Left cardiac atrium (tissue), 4 donors: ENCODE measurements at regions not wholly inside any gene's neighbourhood (a gene's known extent, or its start where the extent isn't known, plus 50 kb on each side); places are given as distances from the start of the nearest gene placed in this dataset.

Experiments
- ATAC-seq, 2 donors: fragments of 200-7000 bp; cut with Tn5 transposase; one replicate each; pipeline ENCODE4 v1.9.1; 2020; ENCODE audit warnings: mild to moderate bottlenecking in 2 of 2, moderate library complexity in 2 of 2
- DNase-seq: peaks from one replicate; pipeline ENCODE4 v3.0.0-alpha.2; 2020
- intact Hi-C, 2 donors: fragments of 100-400 bp; cut with DNase I; formaldehyde crosslinking; loops; one replicate each; pipeline versions ENCODE4 v1.14.1 to v1.15.1; 2022 to 2023
- donor health status: DM: no; HTN: yes; CAD: no.
- donor health status: DM: no; HTN: yes; CAD: no; lungs with severe emphysema.
- donor health status: DM: yes; HTN: yes; CAD: no.
- donor health status: Dilated cardiomyopathy.

GRCh38 chr3:152615681-152616080 is 219.2 kb upstream of the P2RY1 start:
- intact Hi-C loops: no loop called here
- no peak for ATAC-seq

GRCh38 chr3:152617609-152618008 is 217.3 kb upstream of the P2RY1 start:
- no peak for DNase-seq
- intact Hi-C loops: no loop called here
- ATAC-seq: no peak

More at GRCh38 chr3:152615681-152616080, 219.2 kb upstream of the P2RY1 start:
- DNase-seq: no peak

- no peak for DNase-seq
- intact Hi-C loops: no loop called here
- no peak for ATAC-seq
Measured at GRCh38 chr3:152618529-152618928, 216.4 kb upstream of the P2RY1 start.

GRCh38 chr3:152619691-152620090 is 215.2 kb upstream of the P2RY1 start:
- DNase-seq (no peak), ATAC-seq (no peak)
- intact Hi-C loops: no loop called here

- intact Hi-C loops: no loop called here
- DNase-seq (no peak), ATAC-seq (peak in 1 of 2 donors; percentile 37)
Measured at GRCh38 chr3:152620395-152620794, 214.5 kb upstream of the P2RY1 start.

GRCh38 chr3:152621006-152621868 is 213.7 kb upstream of the P2RY1 start:
- ATAC-seq: peak in 1 of 2 donors; percentile 91
- intact Hi-C loops: no loop called here

GRCh38 chr3:152621967-152622810 is 212.7 kb upstream of the P2RY1 start:
- intact Hi-C loops: no loop called here
- ATAC-seq: no peak
- no peak for DNase-seq

More at GRCh38 chr3:152621006-152621868, 213.7 kb upstream of the P2RY1 start:
- no peak for DNase-seq

- intact Hi-C loops: no loop called here
- DNase-seq (no peak), ATAC-seq (no peak)
Measured at GRCh38 chr3:152622811-152623167, 212.1 kb upstream of the P2RY1 start.

- no peak for DNase-seq
Measured at GRCh38 chr3:152623286-152623911, 211.5 kb upstream of the P2RY1 start.

GRCh38 chr3:152626226-152626625 is 208.7 kb upstream of the P2RY1 start:
- ATAC-seq (no peak), DNase-seq (no peak)
- intact Hi-C loops: no loop called here

More at GRCh38 chr3:152623286-152623911, 211.5 kb upstream of the P2RY1 start:
- intact Hi-C loops: no loop called here
- ATAC-seq: peak in 1 of 2 donors; percentile 20

- DNase-seq (no peak), ATAC-seq (no peak)
- intact Hi-C loops: no loop called here
Measured at GRCh38 chr3:152628496-152628895, 206.4 kb upstream of the P2RY1 start.

GRCh38 chr3:152629363-152630122 is 205.4 kb upstream of the P2RY1 start:
- no peak for ATAC-seq
- intact Hi-C loops: no loop called here
- no peak for DNase-seq

- ATAC-seq (no peak), DNase-seq (no peak)
- intact Hi-C loops: no loop called here
Measured at GRCh38 chr3:152635389-152635788, 199.5 kb upstream of the P2RY1 start.

GRCh38 chr3:152636651-152637050 is 198.3 kb upstream of the P2RY1 start:
- intact Hi-C loops: no loop called here
- DNase-seq: no peak
- no peak for ATAC-seq

- DNase-seq (no peak), ATAC-seq (peak in 1 of 2 donors; percentile 60)
- intact Hi-C loops: no loop called here
Measured at GRCh38 chr3:152638214-152638613, 196.7 kb upstream of the P2RY1 start.

- ATAC-seq (peak; percentile 71 to 89), DNase-seq (no peak)
- intact Hi-C loops: no loop called here
Measured at GRCh38 chr3:152638707-152639450, 196.1 kb upstream of the P2RY1 start.

- intact Hi-C loops: no loop called here
- ATAC-seq: no peak
Measured at GRCh38 chr3:152641198-152641597, 193.7 kb upstream of the P2RY1 start.

GRCh38 chr3:152642658-152643057 is 192.3 kb upstream of the P2RY1 start:
- intact Hi-C loops: no loop called here
- DNase-seq: no peak
- no peak for ATAC-seq

More at GRCh38 chr3:152641198-152641597, 193.7 kb upstream of the P2RY1 start:
- DNase-seq: no peak
